PC-3 (cell line): ENCODE measurements at regions not wholly inside any gene's neighbourhood (a gene's known extent, or its start where the extent isn't known, plus 50 kb on each side); places are given as distances from the start of the nearest gene placed in this dataset.

Experiments
- CTCF ChIP-seq: fragments of 300-600 bp; sonication (generic); conservative IDR thresholded peaks from 2 replicates; pipeline ENCODE4 v1.5.1; 2017; ENCODE audit warnings: antibody characterized with exemption, low read depth, mild to moderate bottlenecking, low read length
- EZH2 ChIP-seq: fragments of 300-600 bp; sonication (generic); IDR thresholded peaks from one replicate; pipeline ENCODE4 v1.6.1; 2017; ENCODE audit warnings: antibody characterized with exemption, mild to moderate bottlenecking, low read length; ENCODE audit not compliant: unreplicated experiment

GRCh38 chr7:9516662-9517061, 1083.3 kb downstream of the NXPH1 start:
- TF ChIP-seq CTCF (no peak), EZH2 (no peak)
